Loucy (cell line): ENCODE measurements at regions not wholly inside any gene's neighbourhood (a gene's known extent, or its start where the extent isn't known, plus 50 kb on each side); places are given as distances from the start of the nearest gene placed in this dataset.

Experiments used
- CTCF ChIP-seq: fragments of 200-600 bp; sonication (generic); conservative IDR thresholded peaks from 2 replicates; pipeline ENCODE4 v1.5.1; 2014; ENCODE audit warnings: mild to moderate bottlenecking, antibody characterized with exemption, low read length
- EZH2phosphoT487 ChIP-seq: fragments of 200-600 bp; IDR thresholded peaks from 2 replicates; pipeline ENCODE4 v1.6.1; 2018; ENCODE audit warnings: antibody characterized with exemption, mild to moderate bottlenecking, moderate library complexity, borderline replicate concordance

DNA sequence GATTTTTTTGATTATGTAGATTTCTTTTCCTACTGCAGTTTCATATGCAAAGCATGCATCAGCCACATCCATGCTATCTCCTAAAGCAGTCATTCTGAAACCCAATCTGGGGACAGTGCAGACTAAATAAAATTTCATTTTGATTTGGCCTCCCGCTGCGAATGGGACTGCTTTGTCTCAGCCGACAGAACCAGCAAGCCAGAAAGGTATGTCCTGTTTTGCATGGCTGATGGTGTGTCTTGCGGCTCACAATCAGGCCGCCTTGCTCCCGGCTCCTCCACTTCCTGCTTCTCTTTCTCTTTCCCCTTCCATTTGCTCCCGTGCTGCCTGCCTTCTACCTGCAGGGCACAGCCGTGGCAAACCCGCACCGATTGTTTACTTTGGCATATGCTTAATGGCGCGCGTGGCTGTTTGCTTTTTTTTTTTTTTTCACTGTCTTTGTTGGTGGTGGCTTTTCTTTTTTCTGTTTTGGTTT lies 419.6 kb upstream of the POU3F3 start:
- TF ChIP-seq CTCF (no peak), EZH2phosphoT487 (no peak)
